ENCODE measurements at regions not wholly inside any gene's neighbourhood (a gene's known extent, or its start where the extent isn't known, plus 50 kb on each side); places are given as distances from the start of the nearest gene placed in this dataset.

DNA sequence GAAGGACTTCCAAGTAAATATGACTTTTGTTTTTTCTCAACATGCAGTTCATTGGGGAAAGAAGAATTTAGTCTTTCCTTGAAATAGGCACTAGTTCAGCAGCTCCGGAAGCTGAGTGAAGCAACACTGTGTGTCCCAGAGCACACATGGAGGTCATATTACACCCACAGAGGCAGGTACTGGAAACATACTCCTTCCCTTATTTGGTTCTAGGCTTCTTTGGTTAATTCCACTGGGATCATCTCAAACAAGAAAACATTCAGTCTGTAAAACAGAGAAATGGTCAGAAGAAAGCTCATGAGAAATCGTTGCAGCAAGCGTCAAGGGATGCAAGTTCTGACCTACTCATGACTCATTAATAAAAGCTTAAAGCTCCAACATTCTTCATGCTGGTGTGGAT is 175.1 kb upstream of the PCSK5 start:
- intact Hi-C loops (cut with micrococcal nuclease) = no loop called here
- H3K9me3 Mint-ChIP-seq (ENCODE audit: unreplicated experiment) = peaks cover 46% of the 10 kb centered on the region
- CTCF ChIA-PET = no interaction called here
- TF ChIP-seq, protein P1, sequence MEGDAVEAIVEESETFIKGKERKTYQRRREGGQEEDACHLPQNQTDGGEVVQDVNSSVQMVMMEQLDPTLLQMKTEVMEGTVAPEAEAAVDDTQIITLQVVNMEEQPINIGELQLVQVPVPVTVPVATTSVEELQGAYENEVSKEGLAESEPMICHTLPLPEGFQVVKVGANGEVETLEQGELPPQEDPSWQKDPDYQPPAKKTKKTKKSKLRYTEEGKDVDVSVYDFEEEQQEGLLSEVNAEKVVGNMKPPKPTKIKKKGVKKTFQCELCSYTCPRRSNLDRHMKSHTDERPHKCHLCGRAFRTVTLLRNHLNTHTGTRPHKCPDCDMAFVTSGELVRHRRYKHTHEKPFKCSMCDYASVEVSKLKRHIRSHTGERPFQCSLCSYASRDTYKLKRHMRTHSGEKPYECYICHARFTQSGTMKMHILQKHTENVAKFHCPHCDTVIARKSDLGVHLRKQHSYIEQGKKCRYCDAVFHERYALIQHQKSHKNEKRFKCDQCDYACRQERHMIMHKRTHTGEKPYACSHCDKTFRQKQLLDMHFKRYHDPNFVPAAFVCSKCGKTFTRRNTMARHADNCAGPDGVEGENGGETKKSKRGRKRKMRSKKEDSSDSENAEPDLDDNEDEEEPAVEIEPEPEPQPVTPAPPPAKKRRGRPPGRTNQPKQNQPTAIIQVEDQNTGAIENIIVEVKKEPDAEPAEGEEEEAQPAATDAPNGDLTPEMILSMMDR (IDR thresholded peaks at IDR 0.05; ENCODE audit: unreplicated experiment) = no peak
- H3K36me3 Mint-ChIP-seq (ENCODE audit: insufficient read depth, unreplicated experiment) = no peaks in the 10 kb centered on the region
- POLR2A ChIA-PET = no interaction called here
- no peak overlapping the region for H3K27ac Mint-ChIP-seq (ENCODE audit: low read depth, unreplicated experiment)
- H3K4me3 Mint-ChIP-seq (ENCODE audit: unreplicated experiment) = no peak overlapping the region
- DNase-seq (ENCODE audit: unreplicated experiment) = peak; percentile 55
- no TSS peak for BruUV-seq (replicated peaks)
- no peaks in the 10 kb centered on the region for H3K4me1 Mint-ChIP-seq (ENCODE audit: insufficient read depth, unreplicated experiment)
- H3K27me3 Mint-ChIP-seq (ENCODE audit: insufficient read depth, unreplicated experiment) = no peaks in the 10 kb centered on the region

DNA sequence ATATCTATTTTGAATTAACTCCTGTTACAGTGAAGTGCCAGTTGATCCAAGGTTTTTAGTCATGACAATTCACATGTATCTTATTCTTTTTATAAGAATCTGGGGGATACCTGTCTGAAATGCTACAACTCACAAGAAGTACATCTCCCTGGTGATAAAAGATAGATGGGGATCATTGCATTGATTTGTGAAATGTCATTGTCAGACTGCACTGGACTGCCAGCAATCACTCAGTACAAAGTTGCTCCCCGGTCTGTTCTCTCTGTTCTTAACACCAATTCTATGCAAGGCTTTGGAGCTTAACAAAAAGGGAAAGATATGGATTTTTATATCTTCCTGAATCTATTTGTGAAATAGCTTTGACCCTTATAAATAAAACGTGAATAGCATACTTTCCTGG is 171.8 kb upstream of the PCSK5 start:
- DNase-seq (ENCODE audit: unreplicated experiment) = no peak
- Mint-ChIP-seq H3K4me1 (ENCODE audit: insufficient read depth, unreplicated experiment) (no peaks in the 10 kb centered on the region), H3K27me3 (ENCODE audit: insufficient read depth, unreplicated experiment) (no peaks in the 10 kb centered on the region), H3K27ac (ENCODE audit: low read depth, unreplicated experiment) (no peak overlapping the region), H3K9me3 (ENCODE audit: unreplicated experiment) (peaks cover 45% of the 10 kb centered on the region), H3K36me3 (ENCODE audit: insufficient read depth, unreplicated experiment) (no peaks in the 10 kb centered on the region), H3K4me3 (ENCODE audit: unreplicated experiment) (no peak overlapping the region)
- no TSS peak for BruUV-seq (replicated peaks)
- ChIA-PET POLR2A (no interaction called here), CTCF (no interaction called here)
- TF ChIP-seq, protein P1 (IDR thresholded peaks at IDR 0.05; ENCODE audit: unreplicated experiment) = no peak
- intact Hi-C loops (cut with micrococcal nuclease) = no loop called here

DNA sequence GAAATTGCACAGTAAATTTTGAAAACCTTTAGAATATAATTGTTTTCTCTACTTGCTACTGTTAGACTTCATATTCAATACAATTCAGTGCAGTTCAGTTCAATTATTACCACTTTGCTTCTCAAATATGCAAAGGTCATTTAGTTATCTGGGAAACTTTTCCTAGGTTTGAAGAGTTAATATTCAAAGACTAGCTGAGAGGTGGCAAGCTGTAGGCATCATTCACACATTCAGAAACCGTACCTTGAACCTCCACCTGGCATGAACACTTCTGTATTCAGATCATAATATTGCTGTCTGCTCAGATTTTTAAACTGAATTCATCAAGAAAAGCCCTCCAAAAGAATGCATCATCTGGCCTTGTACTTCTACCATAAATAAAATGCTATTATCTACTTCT is 162.1 kb upstream of the PCSK5 start:
- intact Hi-C loops (cut with micrococcal nuclease) = no loop called here
- Mint-ChIP-seq H3K27me3 (ENCODE audit: insufficient read depth, unreplicated experiment) (no peaks in the 10 kb centered on the region), H3K4me3 (ENCODE audit: unreplicated experiment) (no peak overlapping the region), H3K4me1 (ENCODE audit: insufficient read depth, unreplicated experiment) (no peaks in the 10 kb centered on the region), H3K36me3 (ENCODE audit: insufficient read depth, unreplicated experiment) (peaks cover 7% of the 10 kb centered on the region), H3K27ac (ENCODE audit: low read depth, unreplicated experiment) (no peak overlapping the region), H3K9me3 (ENCODE audit: unreplicated experiment) (peaks cover 62% of the 10 kb centered on the region)
- CTCF ChIA-PET = no interaction called here
- DNase-seq (ENCODE audit: unreplicated experiment) = no peak
- POLR2A ChIA-PET = no interaction called here
- TF ChIP-seq, protein P1 (IDR thresholded peaks at IDR 0.05; ENCODE audit: unreplicated experiment) = no peak
- no TSS peak for BruUV-seq (replicated peaks)

DNA sequence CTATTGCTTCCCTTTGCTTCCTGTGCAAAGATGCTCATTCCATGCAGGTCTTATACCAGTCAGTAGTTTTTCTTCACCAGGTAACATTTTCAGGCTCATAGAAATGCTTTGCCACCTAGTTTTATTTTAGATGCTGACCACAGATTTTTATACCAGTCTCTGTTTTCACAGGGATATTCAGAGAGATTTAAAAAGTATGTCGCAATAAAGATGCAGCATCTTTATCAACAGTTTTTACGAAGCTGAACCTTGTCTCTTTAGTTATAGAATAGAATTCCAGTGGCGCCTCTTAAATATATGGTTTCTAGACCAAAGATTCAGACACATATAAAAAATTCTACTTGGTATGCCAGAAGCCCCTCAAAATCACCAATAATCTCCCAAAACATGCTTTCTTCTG is 155.7 kb upstream of the PCSK5 start:
- Mint-ChIP-seq H3K36me3 (ENCODE audit: insufficient read depth, unreplicated experiment) (peaks cover 7% of the 10 kb centered on the region), H3K9me3 (ENCODE audit: unreplicated experiment) (peaks cover 48% of the 10 kb centered on the region), H3K27ac (ENCODE audit: low read depth, unreplicated experiment) (no peak overlapping the region), H3K4me1 (ENCODE audit: insufficient read depth, unreplicated experiment) (no peaks in the 10 kb centered on the region), H3K27me3 (ENCODE audit: insufficient read depth, unreplicated experiment) (no peaks in the 10 kb centered on the region), H3K4me3 (ENCODE audit: unreplicated experiment) (no peak overlapping the region)
- POLR2A ChIA-PET = no interaction called here
- BruUV-seq (replicated peaks) = no TSS peak
- TF ChIP-seq, protein P1 (IDR thresholded peaks at IDR 0.05; ENCODE audit: unreplicated experiment) = no peak
- CTCF ChIA-PET = no interaction called here
- DNase-seq (ENCODE audit: unreplicated experiment) = no peak
- intact Hi-C loops (cut with micrococcal nuclease) = no loop called here

Measured in MCF 10A (cell line).